ENCODE measurements at regions not wholly inside any gene's neighbourhood (a gene's known extent, or its start where the extent isn't known, plus 50 kb on each side); places are given as distances from the start of the nearest gene placed in this dataset.

DNA sequence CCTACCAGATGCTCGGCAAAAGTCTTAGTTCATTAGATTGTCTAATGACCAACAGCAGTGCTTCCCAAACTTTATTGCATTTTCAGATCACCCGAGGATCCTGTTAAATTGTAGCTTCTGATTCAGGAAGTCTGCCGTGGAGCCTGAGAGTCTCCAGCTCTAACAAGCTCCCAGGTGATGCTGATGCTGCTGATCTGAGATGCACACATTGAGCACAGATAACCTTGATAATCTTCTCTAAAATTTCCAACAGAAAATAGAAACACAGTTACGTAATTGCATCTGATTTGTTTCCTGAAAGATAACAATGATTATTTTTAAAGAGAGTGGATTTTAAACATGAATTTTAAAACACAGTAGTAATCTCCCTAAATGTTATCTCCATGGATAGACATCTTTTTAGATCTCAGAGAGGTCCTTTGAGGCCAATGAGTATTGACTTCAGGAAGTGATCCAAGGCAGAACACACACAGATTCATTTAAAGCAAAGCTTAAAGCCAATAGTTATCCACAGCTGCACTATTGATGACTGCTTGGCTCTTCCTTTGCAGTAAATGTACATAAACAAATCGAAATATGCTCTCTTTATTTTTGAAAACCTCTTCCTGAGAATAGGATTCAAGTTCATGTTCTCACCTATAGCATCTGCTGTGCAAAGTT lies 122.8 kb upstream of the TNPO1 start:
- no peak for ATAC-seq
- DNase-seq = no peak
- no peaks in the 10 kb centered on the region for H3K4me1 ChIP-seq
- H3K9me3 ChIP-seq = no peaks in the 10 kb centered on the region
- intact Hi-C loops (cut with DNase I) = no loop called here
- H3K27me3 ChIP-seq = no peaks in the 10 kb centered on the region
- H3K36me3 ChIP-seq = no peaks in the 10 kb centered on the region
- H3K4me3 ChIP-seq = no peak overlapping the region
- no peak overlapping the region for H3K27ac ChIP-seq
- no peak for TF ChIP-seq CTCF (IDR thresholded peaks at IDR 0.05)

GRCh38 chr5:72692651-72693442 lies 123.6 kb upstream of the TNPO1 start:
- DNase-seq (no peak), ATAC-seq (no peak)
- H3K4me3 ChIP-seq = no peak overlapping the region
- H3K9me3 ChIP-seq = no peaks in the 10 kb centered on the region
- no peaks in the 10 kb centered on the region for H3K4me1 ChIP-seq
- no peaks in the 10 kb centered on the region for H3K27me3 ChIP-seq
- no peak for TF ChIP-seq CTCF (IDR thresholded peaks at IDR 0.05)
- intact Hi-C loops (cut with DNase I) = no loop called here
- H3K27ac ChIP-seq = no peak overlapping the region
- no peaks in the 10 kb centered on the region for H3K36me3 ChIP-seq

GRCh38 chr5:72692231-72692637 lies 124.2 kb upstream of the TNPO1 start:
- no peaks in the 10 kb centered on the region for H3K4me1 ChIP-seq
- no peak overlapping the region for H3K4me3 ChIP-seq
- no peak overlapping the region for H3K27ac ChIP-seq
- no peak for TF ChIP-seq CTCF (IDR thresholded peaks at IDR 0.05)
- H3K36me3 ChIP-seq = no peaks in the 10 kb centered on the region
- DNase-seq (no peak), ATAC-seq (no peak)
- H3K9me3 ChIP-seq = no peaks in the 10 kb centered on the region
- H3K27me3 ChIP-seq = no peaks in the 10 kb centered on the region
- intact Hi-C loops (cut with DNase I) = no loop called here

DNA sequence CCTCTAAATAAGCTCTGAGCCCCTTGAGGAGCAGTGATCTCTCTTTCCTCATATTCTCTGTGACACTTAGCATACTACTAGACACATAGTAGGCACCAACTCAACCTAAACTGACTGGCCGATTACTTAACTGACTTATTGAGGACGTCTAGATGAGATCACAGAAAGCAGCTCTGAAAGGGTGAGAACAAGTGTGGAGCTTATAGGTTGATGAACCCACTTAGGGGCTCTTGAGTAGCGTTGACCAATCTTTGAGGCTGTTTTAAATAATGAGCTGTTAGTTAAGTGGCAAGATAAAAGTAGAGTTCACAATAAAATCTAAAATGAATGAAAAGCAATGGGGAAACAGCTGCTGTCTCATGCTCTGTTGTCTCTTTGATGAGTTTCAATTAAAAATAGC lies 124.7 kb upstream of the TNPO1 start:
- no peaks in the 10 kb centered on the region for H3K9me3 ChIP-seq
- no peak overlapping the region for H3K27ac ChIP-seq
- no peak for TF ChIP-seq CTCF (IDR thresholded peaks at IDR 0.05)
- ATAC-seq (no peak), DNase-seq (no peak)
- intact Hi-C loops (cut with DNase I) = no loop called here
- H3K36me3 ChIP-seq = no peaks in the 10 kb centered on the region
- H3K4me1 ChIP-seq = no peaks in the 10 kb centered on the region
- H3K4me3 ChIP-seq = no peak overlapping the region
- H3K27me3 ChIP-seq = no peaks in the 10 kb centered on the region

DNA sequence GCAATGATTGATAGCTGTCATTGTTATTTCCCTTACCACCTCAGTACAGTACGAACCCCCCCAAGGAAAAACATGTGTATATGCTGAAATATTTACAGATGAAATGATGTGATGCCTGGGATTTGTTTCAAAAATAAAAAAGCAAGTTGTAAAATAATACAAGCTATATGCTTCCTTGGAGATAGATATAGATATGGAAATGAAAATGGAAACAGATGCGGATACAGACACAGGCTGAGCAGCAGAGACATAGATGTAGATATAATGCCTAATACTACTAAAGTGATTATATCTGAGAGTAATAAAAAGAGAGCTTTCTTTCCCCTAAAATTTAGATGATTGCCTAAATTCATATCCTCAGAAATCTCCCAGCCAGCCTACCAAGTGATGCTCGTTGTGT lies 127.5 kb upstream of the TNPO1 start:
- DNase-seq = no peak
- Histone ChIP-seq H3K9me3 (no peaks in the 10 kb centered on the region), H3K4me1 (no peaks in the 10 kb centered on the region), H3K27me3 (no peaks in the 10 kb centered on the region), H3K36me3 (no peaks in the 10 kb centered on the region), H3K4me3 (no peak overlapping the region), H3K27ac (no peak overlapping the region)
- no peak for TF ChIP-seq CTCF (IDR thresholded peaks at IDR 0.05)
- intact Hi-C loops (cut with DNase I) = no loop called here
- no peak for ATAC-seq

Measured in upper lobe of right lung (tissue), 1 donor.